Erythroblast (primary cell): ENCODE measurements at regions not wholly inside any gene's neighbourhood (a gene's known extent, or its start where the extent isn't known, plus 50 kb on each side); places are given as distances from the start of the nearest gene placed in this dataset.

ENCODE experiments used
- DNase-seq, 2 experiments: peaks; one replicate each; lab custom pipeline; 2025; lab: John Stamatoyannopoulos, UW
- GATA1 ChIP-seq: IDR thresholded peaks from 2 replicates; pipeline ENCODE4 v1.6.1; 2011; ENCODE audit warnings: low read depth, mild to moderate bottlenecking, control low read depth, low read length, moderate library complexity
- POLR2A ChIP-seq: IDR thresholded peaks from 2 replicates; pipeline ENCODE4 v1.6.1; 2011; ENCODE audit warnings: mild to moderate bottlenecking, low read length

DNA sequence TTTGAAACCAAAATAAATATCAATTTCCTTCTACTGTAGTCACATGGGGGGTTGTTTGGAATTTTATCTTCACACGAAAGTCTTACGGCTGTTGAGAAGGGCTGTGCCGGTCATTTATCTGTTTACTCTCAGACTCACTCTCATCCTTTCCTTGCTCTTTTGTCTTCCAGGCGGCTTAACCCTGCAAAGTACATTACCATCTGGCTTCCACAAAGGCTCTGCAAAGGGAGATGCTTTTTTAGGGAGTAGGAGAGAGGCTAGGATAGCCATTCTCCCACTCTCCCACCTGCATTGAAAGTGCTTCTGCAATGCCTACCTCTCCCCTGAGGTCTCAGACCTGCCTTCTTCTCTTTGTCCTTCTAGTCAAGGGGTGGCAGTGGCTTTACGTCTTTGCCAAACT is 247.6 kb downstream of the MEIS1 start:
- no peak for TF ChIP-seq GATA1
- no peak for TF ChIP-seq POLR2A
- DNase-seq: no peak

DNA sequence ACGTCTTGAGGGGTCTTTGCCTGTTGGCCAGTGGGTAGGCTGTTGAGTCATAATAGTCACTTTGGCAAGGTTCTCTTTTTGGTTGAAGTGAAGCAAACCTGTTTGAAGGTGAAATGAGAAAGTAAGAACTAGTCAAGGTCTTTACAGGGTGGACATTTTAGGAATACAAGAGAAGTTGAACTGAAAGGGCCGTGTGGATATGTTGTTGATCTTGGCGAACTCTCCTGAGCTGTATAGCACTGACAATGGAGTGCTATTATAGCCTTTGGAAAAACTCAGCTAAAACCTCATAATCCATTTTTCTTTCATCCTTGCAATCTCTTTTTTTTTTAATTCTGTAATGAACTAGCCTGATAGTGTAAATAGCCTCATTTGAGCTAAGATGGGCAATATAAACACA is 248.1 kb downstream of the MEIS1 start:
- DNase-seq: no peak

DNA sequence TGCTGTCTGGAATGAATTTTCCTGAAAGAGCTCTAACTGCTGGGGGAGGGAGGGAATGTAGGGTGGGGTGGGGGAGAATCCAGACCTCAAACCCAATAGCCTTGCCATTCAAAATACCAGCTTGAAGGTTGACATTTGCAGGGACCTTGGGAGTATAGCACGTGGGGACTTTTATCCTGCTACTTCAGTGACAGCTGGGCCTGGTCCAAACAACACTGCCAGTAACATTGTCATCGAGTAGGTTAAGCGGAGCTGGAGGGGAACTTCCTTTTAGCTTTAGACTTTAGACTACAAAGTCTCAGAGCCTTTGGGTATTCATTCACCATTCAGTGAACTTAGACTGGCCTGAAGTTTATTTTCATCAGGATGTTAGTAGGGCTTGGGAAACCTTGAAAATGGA is 248.7 kb downstream of the MEIS1 start:
- TF ChIP-seq GATA1 (no peak), POLR2A (no peak)
- no peak for DNase-seq

More for the DNA sequence above, 248.1 kb downstream of the MEIS1 start:
- TF ChIP-seq POLR2A (no peak), GATA1 (no peak)

DNA sequence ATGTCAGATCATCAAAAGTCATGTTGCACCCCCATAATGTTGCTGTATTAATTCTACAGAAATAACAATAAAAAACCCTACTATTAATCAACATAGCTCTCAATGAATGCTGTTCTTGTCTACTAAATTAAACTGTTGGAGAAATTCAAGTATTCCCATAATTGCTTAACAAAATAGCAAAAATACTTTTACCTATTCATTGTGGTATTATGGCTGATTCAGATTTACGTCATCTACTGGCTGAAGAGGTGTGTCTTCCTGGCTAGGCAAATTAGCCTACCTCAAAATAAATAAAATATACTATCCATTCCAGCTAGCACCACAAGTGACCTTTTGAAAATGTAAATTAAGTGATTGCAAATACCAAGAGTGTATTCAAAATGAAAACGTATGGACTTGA is 249.4 kb downstream of the MEIS1 start:
- no peak for DNase-seq
- no peak for TF ChIP-seq POLR2A
- TF ChIP-seq GATA1: no peak

DNA sequence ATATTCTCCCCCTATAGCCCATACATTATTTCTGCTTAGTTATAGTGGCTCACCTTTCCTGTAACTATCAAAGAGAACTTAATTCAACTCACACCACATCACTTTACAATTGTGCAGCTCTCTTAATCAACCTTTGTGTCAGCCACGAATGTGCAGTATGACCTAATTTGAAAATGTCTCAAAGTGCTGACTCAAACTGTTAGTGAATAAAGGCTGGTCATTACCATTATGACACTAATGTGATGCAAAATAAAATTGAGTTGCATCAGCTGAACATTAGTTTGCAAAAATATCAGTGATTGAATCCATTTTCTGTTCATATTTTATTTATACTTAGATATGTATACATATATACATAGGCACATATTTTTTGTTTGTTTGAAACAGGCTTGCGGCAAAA is 251.8 kb downstream of the MEIS1 start:
- peak in 1 of 2 experiments; percentile 41 for DNase-seq

DNA sequence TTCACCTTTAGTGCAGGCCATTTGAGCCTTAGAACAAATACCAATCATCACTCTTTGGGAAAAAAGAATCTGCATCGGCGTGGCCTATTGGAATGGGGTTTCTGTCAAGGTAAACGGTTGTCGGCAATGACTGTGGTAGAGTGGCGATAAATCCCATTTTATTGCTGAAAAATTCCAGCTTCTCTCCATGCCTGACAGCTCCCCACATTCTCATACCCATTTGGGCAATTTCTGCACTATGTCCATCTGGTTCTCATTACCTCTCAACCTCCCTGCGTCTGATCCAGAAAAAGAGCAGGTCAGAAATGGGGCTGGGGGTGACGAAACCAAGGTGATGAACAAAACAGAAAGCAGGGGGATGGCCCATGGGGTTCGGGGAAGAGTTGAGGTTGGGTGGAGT is 254.0 kb downstream of the MEIS1 start:
- TF ChIP-seq GATA1 (no peak), POLR2A (no peak)
- DNase-seq: no peak

More for the DNA sequence above, 251.8 kb downstream of the MEIS1 start:
- TF ChIP-seq GATA1: no peak
- no peak for TF ChIP-seq POLR2A

DNA sequence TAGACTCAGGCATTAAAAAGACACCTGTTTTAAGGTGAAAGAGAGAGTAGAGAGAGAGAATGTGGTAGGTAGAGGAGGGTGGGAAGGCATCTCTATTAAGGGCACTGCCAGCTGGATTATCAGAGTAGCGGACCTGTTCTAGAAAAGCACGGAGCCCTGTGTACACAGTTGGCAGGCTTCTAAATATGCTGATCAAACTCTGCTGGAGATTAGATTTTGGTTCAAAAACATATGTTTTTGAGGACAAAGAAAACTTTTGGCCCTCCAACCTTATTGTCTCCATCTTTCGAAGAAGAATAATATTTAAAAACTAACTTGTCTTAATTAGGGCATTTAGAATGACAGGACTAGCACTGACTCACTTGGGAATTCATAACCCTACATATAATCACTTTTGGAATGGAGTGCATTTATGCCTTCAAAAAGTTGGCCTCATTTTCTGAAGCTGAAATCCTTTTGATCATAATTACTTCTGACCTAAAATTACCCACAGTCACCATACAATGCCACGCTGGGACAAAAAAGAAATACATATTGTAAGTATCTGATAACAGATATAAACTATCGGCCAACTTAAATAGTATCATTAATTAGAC is 254.6 kb downstream of the MEIS1 start:
- TF ChIP-seq GATA1 (no peak), POLR2A (no peak)
- DNase-seq: no peak

DNA sequence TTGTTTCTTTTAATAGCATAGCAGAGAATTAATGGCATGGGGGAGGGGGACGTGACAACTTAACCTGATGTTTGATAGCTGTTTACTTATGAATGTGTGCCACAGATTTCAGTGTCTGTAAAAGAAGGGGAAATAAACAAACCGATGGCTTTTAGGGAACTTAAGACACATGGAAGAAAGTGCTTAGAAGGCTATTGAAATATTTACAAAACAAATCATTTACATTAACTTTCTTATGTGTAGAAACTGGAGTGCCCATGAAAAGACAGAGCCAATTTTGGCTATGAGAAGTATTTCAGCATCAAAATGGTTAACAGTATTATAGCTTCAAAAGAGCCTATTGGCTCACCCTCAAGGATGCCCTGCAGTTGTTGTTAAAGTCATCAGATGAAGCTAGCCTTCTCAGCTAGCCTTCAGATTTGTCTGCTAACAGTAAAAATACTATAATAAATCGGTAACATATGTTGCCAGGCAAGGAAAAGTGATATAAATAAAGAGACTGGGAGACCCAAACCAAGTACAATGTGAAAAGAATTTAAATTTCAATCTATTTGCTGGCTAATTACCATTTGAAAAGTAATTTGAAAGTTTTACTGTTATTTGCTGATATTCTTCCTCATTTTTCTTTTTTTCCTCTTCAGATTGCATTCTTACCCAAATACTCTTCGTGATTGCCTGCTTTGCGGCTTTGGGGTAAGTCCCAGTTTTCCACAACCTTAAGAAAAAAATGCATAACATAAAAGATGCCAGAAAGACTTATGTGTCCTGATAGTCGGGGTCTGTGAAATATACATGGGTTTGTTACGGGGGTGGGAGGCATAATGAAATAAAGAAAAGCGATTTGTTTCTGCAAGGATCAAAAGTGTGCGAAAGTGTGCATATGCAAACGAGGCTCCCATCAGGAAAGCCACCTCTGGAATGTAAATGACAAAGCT is 256.4 kb downstream of the MEIS1 start:
- TF ChIP-seq GATA1 (no peak), POLR2A (no peak)
- no peak for DNase-seq

DNA sequence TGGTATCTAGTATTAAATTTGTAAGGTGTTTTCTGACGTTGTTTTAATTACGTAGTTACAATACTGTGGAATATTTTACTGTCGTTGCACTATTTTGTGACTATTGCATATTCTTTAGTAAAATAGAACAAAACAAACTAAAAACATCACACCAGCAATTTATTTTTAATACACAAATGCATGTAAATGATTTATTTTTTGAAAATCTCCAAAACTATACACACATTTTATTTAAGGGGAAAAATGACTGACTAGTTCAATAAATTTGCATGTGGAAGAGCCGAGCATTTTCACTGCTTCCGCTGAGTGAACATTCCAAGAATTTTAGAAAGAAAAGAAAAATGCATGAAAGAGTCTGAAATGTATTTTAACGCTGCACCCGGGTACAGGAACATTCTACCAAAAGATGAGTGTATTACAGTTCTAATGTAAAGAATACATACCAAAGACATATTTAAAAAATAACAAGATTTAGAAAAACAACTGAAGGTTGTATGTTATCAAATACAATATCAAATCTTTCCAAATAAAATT is 257.7 kb downstream of the MEIS1 start:
- no peak for DNase-seq
- TF ChIP-seq POLR2A: no peak
- no peak for TF ChIP-seq GATA1

DNA sequence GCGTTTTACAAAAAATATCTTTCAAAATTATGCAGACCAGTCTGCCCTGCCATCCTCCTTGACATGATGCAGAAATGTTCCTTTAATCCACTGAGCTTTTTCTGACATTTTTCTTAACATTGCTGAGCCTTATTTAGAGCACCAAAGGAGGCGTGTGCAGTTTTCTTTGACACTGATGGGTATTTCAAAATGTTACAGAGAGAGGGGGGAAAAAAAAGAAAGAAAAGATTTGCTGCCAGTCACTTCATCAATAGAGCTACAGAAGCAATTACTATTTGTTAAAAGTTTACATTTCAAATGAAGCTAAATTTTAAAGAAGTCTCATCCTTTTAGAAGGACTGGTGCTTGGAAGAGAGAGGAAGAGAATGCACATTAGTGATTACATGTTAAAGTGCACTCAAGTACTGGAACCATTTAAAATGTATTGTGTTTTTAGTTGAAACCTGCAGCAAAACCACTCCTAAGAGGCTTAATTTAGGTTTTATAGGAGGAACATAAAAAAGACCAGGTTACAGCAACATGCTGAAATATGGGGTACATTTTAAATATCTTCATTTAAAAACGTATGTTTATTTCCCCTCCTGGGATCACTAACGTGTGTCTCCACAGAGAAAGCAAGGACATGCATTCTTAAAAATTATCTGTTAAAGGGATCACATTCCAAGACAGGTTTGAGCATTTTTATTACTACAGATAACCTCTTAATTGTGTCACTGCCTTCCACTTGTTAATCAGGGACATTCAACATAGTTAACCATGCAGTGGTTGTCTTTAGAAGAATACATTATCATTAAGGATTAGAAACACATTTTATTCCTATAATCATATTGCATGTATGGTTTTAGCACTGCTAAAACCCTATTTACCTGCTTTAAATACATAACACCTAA is 258.4 kb downstream of the MEIS1 start:
- TF ChIP-seq GATA1 (no peak), POLR2A (no peak)
- DNase-seq: no peak

DNA sequence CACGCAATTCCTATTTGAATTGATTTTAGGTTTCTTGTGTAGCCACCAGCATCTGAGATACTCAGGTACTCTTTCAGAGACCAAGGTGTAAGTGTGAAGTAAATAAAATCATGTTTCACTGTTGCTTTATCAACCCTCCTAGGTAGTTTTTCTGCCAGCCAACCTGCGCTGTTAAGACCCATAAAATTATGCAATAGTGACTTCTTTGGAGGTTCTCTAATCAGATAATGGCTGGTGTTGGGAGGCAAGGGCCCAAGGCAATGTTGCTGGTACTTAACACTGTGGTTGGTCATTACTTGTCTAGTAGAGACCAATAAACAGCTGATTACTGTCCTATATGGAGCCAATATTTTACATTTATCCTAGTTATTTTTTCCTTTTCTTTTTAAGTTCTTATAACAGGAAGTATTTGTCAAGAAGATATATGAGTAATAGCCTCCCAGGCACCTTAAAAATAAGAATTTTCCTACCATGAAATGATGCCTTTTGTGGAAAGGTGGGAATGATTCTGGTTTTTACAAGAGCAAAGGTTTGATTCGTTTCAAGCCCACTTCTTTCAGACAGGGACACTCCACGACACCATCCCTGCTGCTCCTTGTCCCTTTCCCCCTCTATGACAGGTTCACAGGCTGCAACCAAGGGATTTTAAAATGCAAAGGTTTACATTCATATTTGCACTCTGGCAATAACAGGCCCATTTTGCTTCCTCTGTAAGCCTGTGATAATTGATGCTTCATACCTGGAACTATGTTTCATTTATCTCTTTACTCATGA is 259.3 kb downstream of the MEIS1 start:
- TF ChIP-seq GATA1 (no peak), POLR2A (no peak)
- no peak for DNase-seq

DNA sequence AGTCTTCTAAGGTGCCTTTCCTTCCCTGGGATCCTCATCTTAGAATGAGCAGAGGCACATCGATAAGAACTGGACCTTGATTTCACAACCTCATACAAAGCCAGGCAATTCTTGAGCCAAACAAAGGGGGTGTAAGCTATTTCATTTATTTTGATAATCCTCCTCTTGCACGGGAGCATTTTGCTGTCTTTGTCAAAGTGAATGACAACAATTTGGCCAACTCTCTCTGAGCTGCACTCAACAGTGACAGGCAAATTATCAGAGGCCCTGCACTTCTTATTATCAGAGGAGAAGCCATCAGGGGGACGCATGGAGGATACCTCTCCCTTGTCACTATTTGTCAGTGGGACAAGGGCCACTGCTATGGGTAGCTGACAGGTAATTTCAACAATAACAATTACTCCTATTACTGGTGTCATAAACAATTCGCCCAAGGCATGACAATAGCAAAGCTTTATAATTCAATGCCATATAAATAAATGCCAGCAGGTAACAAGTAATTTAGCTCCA is 260.4 kb downstream of the MEIS1 start:
- no peak for DNase-seq
- TF ChIP-seq GATA1: no peak
- TF ChIP-seq POLR2A: no peak
